Neural progenitor cell (in vitro differentiated cells): ENCODE measurements at regions not wholly inside any gene's neighbourhood (a gene's known extent, or its start where the extent isn't known, plus 50 kb on each side); places are given as distances from the start of the nearest gene placed in this dataset.

Experiments
- DNase-seq: peaks from one replicate; pipeline ENCODE4 v3.0.0-alpha.2; 2016; ENCODE audit warnings: low spot score
- H2AFZ ChIP-seq: fragments of 200-600 bp; sonication (generic); replicated peaks from 2 replicates; pipeline ENCODE4 v1.6.1; 2016; ENCODE audit warnings: antibody characterized with exemption
- H3F3A ChIP-seq: fragments of 200-600 bp; sonication (generic); 2 replicates; pipeline ENCODE4 v1.6.1; 2016; ENCODE audit warnings: antibody characterized with exemption, low read depth
- H3K27ac ChIP-seq: fragments of 200-600 bp; sonication (generic); 2 replicates; pipeline ENCODE4 v1.5.1; 2016; ENCODE audit warnings: mild to moderate bottlenecking
- H3K27me3 ChIP-seq: fragments of 200-600 bp; sonication (generic); 2 replicates; pipeline ENCODE4 v1.6.1; 2016; ENCODE audit warnings: mild to moderate bottlenecking, moderate library complexity
- H3K36me3 ChIP-seq: fragments of 200-600 bp; sonication (generic); 2 replicates; pipeline ENCODE4 v1.5.1; 2016
- H3K4me1 ChIP-seq: fragments of 200-600 bp; sonication (generic); 2 replicates; pipeline ENCODE4 v1.6.1; 2016; ENCODE audit warnings: mixed run types
- H3K4me2 ChIP-seq: fragments of 200-600 bp; sonication (generic); 2 replicates; pipeline ENCODE4 v1.6.1; 2016
- H3K4me3 ChIP-seq: fragments of 200-600 bp; sonication (generic); 2 replicates; pipeline ENCODE4 v1.5.1; 2016
- H3K79me2 ChIP-seq: fragments of 200-600 bp; sonication (generic); 2 replicates; pipeline ENCODE4 v1.6.1; 2016; ENCODE audit warnings: low read depth
- H3K9ac ChIP-seq: fragments of 200-600 bp; sonication (generic); 2 replicates; pipeline ENCODE4 v1.6.1; 2016
- H3K9me3 ChIP-seq: fragments of 200-600 bp; sonication (generic); 2 replicates; pipeline ENCODE4 v1.5.1; 2016; ENCODE audit warnings: low read depth
- H4K20me1 ChIP-seq: fragments of 200-600 bp; sonication (generic); 2 replicates; pipeline ENCODE4 v1.6.1; 2016; ENCODE audit warnings: low read depth
- H3K27ac Mint-ChIP-seq: 3 replicates; pipeline ENCODE4 v1.8.0; 2021; ENCODE audit warnings: mixed read lengths
- H3K27me3 Mint-ChIP-seq: 2 replicates; pipeline ENCODE4 v1.8.0; 2022; ENCODE audit warnings: low read depth, mild to moderate bottlenecking, inconsistent platforms, moderate library complexity, mixed read lengths; ENCODE audit not compliant: insufficient read depth
- H3K36me3 Mint-ChIP-seq: 3 replicates; pipeline ENCODE4 v1.8.0; 2021; ENCODE audit warnings: mixed read lengths
- H3K4me1 Mint-ChIP-seq: 3 replicates; pipeline ENCODE4 v1.8.0; 2021; ENCODE audit warnings: mixed read lengths
- H3K4me3 Mint-ChIP-seq: 3 replicates; pipeline ENCODE4 v1.8.0; 2021; ENCODE audit warnings: mild to moderate bottlenecking, moderate library complexity, mixed read lengths
- H3K9me3 Mint-ChIP-seq: 3 replicates; pipeline ENCODE4 v1.8.0; 2020; ENCODE audit warnings: mixed read lengths
- CTCF ChIP-seq: fragments of 200-600 bp; sonication (generic); IDR thresholded peaks from 2 replicates; pipeline ENCODE4 v1.5.1; 2017; ENCODE audit warnings: antibody characterized with exemption, mild to moderate bottlenecking
- EZH2 ChIP-seq: fragments of 200-600 bp; sonication (generic); IDR thresholded peaks from 2 replicates; pipeline ENCODE4 v1.6.1; 2017; ENCODE audit warnings: antibody characterized with exemption, mild to moderate bottlenecking, moderate library complexity
- EZH2phosphoT487 ChIP-seq: fragments of 200-600 bp; sonication (generic); IDR thresholded peaks from 2 replicates; pipeline ENCODE4 v1.6.1; 2017; ENCODE audit warnings: antibody characterized with exemption

GRCh38 chr7:8378349-8379019 lies 54.9 kb upstream of the NXPH1 start:
- no peak overlapping the region for H3K9ac ChIP-seq
- H3K27me3 Mint-ChIP-seq = no peaks in the 10 kb centered on the region
- peaks cover 4% of the 10 kb centered on the region for H3K4me1 Mint-ChIP-seq
- H3K4me3 ChIP-seq = no peak overlapping the region
- H3K36me3 ChIP-seq = no peaks in the 10 kb centered on the region
- DNase-seq = no peak
- no peaks in the 10 kb centered on the region for H3F3A ChIP-seq
- H3K27me3 ChIP-seq = no peaks in the 10 kb centered on the region
- no peaks in the 10 kb centered on the region for H3K79me2 ChIP-seq
- peaks cover 5% of the 10 kb centered on the region for H3K9me3 Mint-ChIP-seq
- H3K4me3 Mint-ChIP-seq = no peak overlapping the region
- peaks cover 27% of the 10 kb centered on the region for H3K4me1 ChIP-seq
- peak overlapping the region; percentile 39 for H3K4me2 ChIP-seq
- H2AFZ ChIP-seq = no peak overlapping the region
- no peaks in the 10 kb centered on the region for H4K20me1 ChIP-seq
- no peaks in the 10 kb centered on the region for H3K36me3 Mint-ChIP-seq
- no peaks in the 10 kb centered on the region for H3K9me3 ChIP-seq
- H3K27ac ChIP-seq = no peak overlapping the region
- no peak overlapping the region for H3K27ac Mint-ChIP-seq
- TF ChIP-seq CTCF (no peak), EZH2 (no peak), EZH2phosphoT487 (no peak)

- Histone ChIP-seq H3K36me3 (no peaks in the 10 kb centered on the region), H2AFZ (no peak overlapping the region), H3K9me3 (no peaks in the 10 kb centered on the region), H3K9ac (no peak overlapping the region), H3K27ac (no peak overlapping the region), H3K4me1 (peaks cover 27% of the 10 kb centered on the region), H4K20me1 (no peaks in the 10 kb centered on the region), H3K4me3 (no peak overlapping the region), H3F3A (no peaks in the 10 kb centered on the region), H3K27me3 (no peaks in the 10 kb centered on the region), H3K4me2 (peak overlapping the region; percentile 39), H3K79me2 (no peaks in the 10 kb centered on the region)
- no peak for TF ChIP-seq EZH2
- no peak for TF ChIP-seq CTCF
- TF ChIP-seq EZH2phosphoT487 = no peak
- Mint-ChIP-seq H3K9me3 (peaks cover 4% of the 10 kb centered on the region), H3K4me1 (peaks cover 4% of the 10 kb centered on the region), H3K27ac (no peak overlapping the region), H3K4me3 (no peak overlapping the region), H3K27me3 (no peaks in the 10 kb centered on the region), H3K36me3 (no peaks in the 10 kb centered on the region)
- peak; percentile 27 for DNase-seq
Measured at GRCh38 chr7:8379264-8379663, 54.1 kb upstream of the NXPH1 start.

DNA sequence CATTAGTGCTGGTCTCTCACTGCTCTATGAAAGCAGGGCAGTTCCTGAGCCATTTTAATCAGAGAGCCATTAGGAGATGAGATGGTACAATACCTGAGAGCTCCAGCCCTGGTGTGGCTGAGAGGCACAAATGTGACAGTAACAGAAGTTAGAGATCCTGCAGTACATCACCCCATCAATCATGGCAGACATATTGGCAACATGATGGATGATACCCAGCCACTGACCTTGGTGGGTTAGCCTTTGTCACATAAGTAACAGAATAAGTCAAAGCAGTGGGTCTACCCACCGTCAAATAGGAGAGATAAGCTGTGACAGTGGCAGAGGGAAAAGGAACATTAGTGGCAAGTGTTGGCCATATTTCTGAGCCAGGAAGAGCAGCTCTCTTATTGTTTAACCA lies 53.3 kb upstream of the NXPH1 start:
- H3F3A ChIP-seq = no peaks in the 10 kb centered on the region
- peaks cover 4% of the 10 kb centered on the region for H3K9me3 Mint-ChIP-seq
- H3K9ac ChIP-seq = no peak overlapping the region
- H3K27me3 Mint-ChIP-seq = no peaks in the 10 kb centered on the region
- H3K4me3 Mint-ChIP-seq = no peak overlapping the region
- no peak overlapping the region for H3K27ac Mint-ChIP-seq
- peaks cover 4% of the 10 kb centered on the region for H3K4me1 Mint-ChIP-seq
- no peak for TF ChIP-seq CTCF
- TF ChIP-seq EZH2phosphoT487 = no peak
- TF ChIP-seq EZH2 = no peak
- no peak overlapping the region for H3K4me3 ChIP-seq
- H3K27ac ChIP-seq = no peak overlapping the region
- no peaks in the 10 kb centered on the region for H3K36me3 Mint-ChIP-seq
- H3K36me3 ChIP-seq = no peaks in the 10 kb centered on the region
- H2AFZ ChIP-seq = no peak overlapping the region
- no peak overlapping the region for H3K4me2 ChIP-seq
- no peak for DNase-seq
- H3K79me2 ChIP-seq = no peaks in the 10 kb centered on the region
- H3K4me1 ChIP-seq = peaks cover 27% of the 10 kb centered on the region
- H4K20me1 ChIP-seq = no peaks in the 10 kb centered on the region
- no peaks in the 10 kb centered on the region for H3K9me3 ChIP-seq
- no peaks in the 10 kb centered on the region for H3K27me3 ChIP-seq
